ENCODE measurements at regions not wholly inside any gene's neighbourhood (a gene's known extent, or its start where the extent isn't known, plus 50 kb on each side); places are given as distances from the start of the nearest gene placed in this dataset.

- TF ChIP-seq CTCF (IDR thresholded peaks at IDR 0.05): no peak
- TF ChIP-seq POLR2A (IDR thresholded peaks at IDR 0.05): no peak
These were observed 150.3 kb upstream of the ACTBL2 start for GRCh38 chr5:57632937-57633336.
